Astrocyte of the spinal cord (primary cell): ENCODE measurements at regions not wholly inside any gene's neighbourhood (a gene's known extent, or its start where the extent isn't known, plus 50 kb on each side); places are given as distances from the start of the nearest gene placed in this dataset.
"Not testable (repeated sequence)": the region's sequence is repeated elsewhere in the genome, so short reads cannot be mapped to it uniquely, and the experiment has no call there.

Experiments used
- DNase-seq: peaks from one replicate; pipeline ENCODE4 v3.0.0; 2011; ENCODE audit warnings: low read depth, low spot score
- H3K4me3 ChIP-seq: 2 replicates; pipeline ENCODE4 v1.5.1; 2011; ENCODE audit warnings: low read depth, mild to moderate bottlenecking, low read length, moderate library complexity
- in situ Hi-C: cut with HindIII; loops from 2 replicates; pipeline ENCODE4 v1.10.0; 2017; ENCODE audit warnings: low sequenced_read_pairs
- TF ChIP-seq, protein P1 (sequence below): IDR thresholded peaks from 2 replicates; pipeline ENCODE4 v1.5.1; 2012; ENCODE audit warnings: low read depth, mild to moderate bottlenecking, low read length, inconsistent platforms

DNA sequence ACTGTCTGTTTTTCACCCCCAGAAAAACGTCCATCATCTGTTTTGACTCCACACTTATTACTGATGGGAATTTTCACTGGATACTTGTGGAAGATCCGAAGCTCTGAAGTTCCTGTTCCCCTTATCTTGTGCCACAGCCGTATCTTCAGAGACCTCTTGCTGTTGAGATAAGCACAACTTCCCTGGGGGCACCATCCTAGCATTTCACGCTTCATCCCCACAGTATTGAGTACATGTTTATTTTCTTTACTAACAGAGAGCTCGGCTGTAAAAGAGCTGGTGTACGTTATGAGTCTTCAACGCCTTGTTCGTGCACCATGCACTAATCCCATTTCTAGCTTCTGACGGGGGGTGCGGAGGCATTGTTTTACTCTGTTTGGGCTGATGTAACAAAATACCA lies 813.6 kb upstream of the EEF2KMT start:
- no peak overlapping the region for H3K4me3 ChIP-seq
- in situ Hi-C loops, result no loop called here
- TF ChIP-seq, protein P1, sequence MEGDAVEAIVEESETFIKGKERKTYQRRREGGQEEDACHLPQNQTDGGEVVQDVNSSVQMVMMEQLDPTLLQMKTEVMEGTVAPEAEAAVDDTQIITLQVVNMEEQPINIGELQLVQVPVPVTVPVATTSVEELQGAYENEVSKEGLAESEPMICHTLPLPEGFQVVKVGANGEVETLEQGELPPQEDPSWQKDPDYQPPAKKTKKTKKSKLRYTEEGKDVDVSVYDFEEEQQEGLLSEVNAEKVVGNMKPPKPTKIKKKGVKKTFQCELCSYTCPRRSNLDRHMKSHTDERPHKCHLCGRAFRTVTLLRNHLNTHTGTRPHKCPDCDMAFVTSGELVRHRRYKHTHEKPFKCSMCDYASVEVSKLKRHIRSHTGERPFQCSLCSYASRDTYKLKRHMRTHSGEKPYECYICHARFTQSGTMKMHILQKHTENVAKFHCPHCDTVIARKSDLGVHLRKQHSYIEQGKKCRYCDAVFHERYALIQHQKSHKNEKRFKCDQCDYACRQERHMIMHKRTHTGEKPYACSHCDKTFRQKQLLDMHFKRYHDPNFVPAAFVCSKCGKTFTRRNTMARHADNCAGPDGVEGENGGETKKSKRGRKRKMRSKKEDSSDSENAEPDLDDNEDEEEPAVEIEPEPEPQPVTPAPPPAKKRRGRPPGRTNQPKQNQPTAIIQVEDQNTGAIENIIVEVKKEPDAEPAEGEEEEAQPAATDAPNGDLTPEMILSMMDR, result no peak
- DNase-seq, result no peak

DNA sequence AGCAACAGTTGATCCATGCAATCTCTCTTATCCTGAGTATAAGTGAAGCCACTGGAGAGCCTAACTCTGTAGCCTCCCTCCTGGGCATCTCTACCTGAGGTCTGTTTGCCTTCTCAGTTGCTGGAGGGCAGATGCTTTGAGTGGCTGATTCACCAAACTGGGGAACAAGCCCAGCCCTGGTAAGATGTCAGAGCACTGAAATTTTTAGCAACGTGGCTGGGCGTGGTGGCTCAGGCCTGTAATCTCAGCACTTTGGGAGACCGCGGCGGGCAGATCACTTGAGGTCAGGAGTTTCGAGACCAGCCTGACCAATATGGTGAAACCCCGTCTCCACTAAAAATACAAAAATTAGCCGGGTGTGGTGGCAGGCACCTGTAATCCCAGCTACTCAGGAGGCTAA lies 812.0 kb upstream of the EEF2KMT start:
- H3K4me3 ChIP-seq, in situ Hi-C loops, DNase-seq: not testable (repeated sequence)

DNA sequence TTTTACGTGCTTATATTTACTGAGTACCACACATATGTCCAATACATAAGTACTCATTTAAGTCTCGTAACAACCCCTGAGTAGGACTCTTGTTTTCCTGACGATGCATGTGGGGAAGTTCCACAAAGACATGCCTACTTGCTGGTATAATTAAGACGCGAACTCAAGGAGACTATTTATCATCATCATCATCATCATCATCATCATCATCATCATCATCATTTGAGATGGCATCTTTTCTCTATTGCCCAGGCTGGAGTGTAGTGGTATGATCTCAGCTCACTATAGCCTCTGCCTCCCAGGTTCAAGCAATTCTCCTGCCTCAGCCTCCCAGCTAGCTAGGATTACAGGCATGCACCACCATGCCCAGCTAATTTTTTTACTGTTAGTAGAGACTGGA lies 809.9 kb upstream of the EEF2KMT start:
- no peak overlapping the region for H3K4me3 ChIP-seq
- in situ Hi-C loops, result no loop called here
- DNase-seq, result no peak
- TF ChIP-seq, protein P1, result no peak

DNA sequence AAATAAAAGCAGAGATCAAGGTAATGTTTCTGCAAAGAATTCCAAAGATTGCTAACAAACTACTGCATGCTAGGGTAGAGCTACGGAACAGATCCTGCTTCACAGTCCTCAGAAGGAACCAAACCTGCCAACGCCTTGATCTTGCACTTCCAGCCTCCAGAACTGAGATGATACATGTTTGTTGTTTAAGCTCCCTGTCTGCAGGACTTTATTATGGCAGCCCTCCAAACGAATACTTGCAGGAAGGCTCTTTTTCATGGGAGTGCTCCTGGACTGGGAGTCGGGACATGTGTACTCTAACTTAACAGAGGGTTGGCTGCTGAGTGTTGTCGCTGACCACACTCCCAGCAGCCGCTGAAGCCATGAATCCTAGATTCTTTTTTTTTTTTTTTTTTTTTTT lies 808.8 kb upstream of the EEF2KMT start:
- no peak overlapping the region for H3K4me3 ChIP-seq
- TF ChIP-seq, protein P1, result no peak
- DNase-seq, result no peak
- in situ Hi-C loops, result no loop called here

DNA sequence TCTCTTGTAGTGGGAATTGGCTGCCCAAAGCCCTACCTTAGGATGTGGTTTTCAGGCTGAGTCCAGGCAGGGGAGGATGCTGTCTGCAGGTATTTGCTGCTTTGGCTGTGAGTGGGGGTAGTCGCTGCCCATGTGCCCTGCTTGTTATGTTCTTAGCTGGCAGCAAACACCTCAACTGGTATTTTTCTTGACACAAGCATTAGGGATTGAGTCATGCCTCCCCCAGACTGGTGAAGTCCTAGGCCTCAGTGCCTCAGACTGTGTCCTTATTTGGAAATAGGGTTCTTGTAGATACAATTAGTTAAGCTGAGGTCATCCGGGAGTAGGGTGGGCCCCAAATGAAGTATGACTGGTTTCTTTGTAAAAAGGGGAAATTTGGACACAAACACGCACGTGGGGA lies 808.3 kb upstream of the EEF2KMT start:
- in situ Hi-C loops, result no loop called here
- peak; percentile 73 for DNase-seq
- H3K4me3 ChIP-seq, result no peak overlapping the region
- TF ChIP-seq, protein P1, result no peak

DNA sequence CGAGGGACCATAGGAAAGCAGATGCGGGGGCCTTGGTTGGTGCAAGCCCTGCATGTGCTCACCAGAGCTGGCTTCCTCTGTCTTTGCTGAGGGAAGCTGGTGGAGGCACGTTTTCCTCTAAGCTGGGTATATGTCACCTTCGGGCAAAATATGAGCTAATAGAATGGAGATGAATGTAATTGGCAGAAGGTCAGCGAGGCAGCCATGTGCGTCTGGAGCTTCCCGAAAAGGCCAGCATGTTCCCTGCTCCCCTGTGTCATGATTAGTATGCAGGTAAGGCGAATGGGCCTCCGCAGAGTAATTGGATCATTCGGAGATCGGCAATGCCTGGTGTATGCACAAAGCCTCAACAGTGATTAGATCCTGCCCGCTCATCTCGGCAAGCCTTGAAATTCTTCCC lies 806.2 kb upstream of the EEF2KMT start:
- in situ Hi-C loops, result no loop called here
- no peak overlapping the region for H3K4me3 ChIP-seq
- DNase-seq, result no peak
- TF ChIP-seq, protein P1, result no peak

DNA sequence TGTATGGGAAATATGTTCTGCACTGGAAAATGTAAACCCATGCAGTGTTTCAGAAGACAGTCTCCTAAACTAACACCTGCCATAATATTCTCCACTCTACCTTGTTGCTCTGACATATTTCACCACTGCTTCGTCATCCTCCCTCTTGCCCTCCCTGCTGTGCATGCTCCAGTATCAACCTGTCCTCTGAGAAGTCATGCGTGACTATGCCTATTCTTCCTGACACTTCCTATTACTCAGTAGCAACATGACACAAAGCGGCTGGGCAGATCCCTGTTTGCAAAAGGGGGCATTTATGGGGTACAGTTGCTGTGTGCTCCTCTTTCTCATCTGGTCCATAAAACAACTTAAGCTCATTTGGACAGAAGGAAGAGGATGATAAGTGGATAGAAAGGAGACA lies 805.6 kb upstream of the EEF2KMT start:
- no peak for DNase-seq
- in situ Hi-C loops, result no loop called here
- TF ChIP-seq, protein P1, result no peak
- no peak overlapping the region for H3K4me3 ChIP-seq
